GM18858 (cell line): ENCODE measurements at regions not wholly inside any gene's neighbourhood (a gene's known extent, or its start where the extent isn't known, plus 50 kb on each side); places are given as distances from the start of the nearest gene placed in this dataset.
"Not testable (repeated sequence)": the region's sequence is repeated elsewhere in the genome, so short reads cannot be mapped to it uniquely, and the experiment has no call there.

Source experiments
- ATAC-seq: cut with Tn5 transposase; IDR thresholded peaks from one replicate; pipeline ENCODE4 v1.9.1; 2021; ENCODE audit not compliant: unreplicated experiment

- no peak for ATAC-seq
Observed at GRCh38 chr7:26083113-26083512, 68.9 kb upstream of the NFE2L3 start.

- no peak for ATAC-seq
Observed at GRCh38 chr7:26084418-26084817, 67.6 kb upstream of the NFE2L3 start.

- no peak for ATAC-seq
Observed at GRCh38 chr7:26085771-26086170, 66.2 kb upstream of the NFE2L3 start.

GRCh38 chr7:26087321-26088091, 64.5 kb upstream of the NFE2L3 start:
- ATAC-seq = no peak

- not testable (repeated sequence) for ATAC-seq
Observed at GRCh38 chr7:26089469-26089868, 62.5 kb upstream of the NFE2L3 start.

GRCh38 chr7:26090927-26091519, 61.0 kb upstream of the NFE2L3 start:
- ATAC-seq = no peak

GRCh38 chr7:26091933-26092332, 60.1 kb upstream of the NFE2L3 start:
- ATAC-seq = no peak

GRCh38 chr7:26093023-26093422, 59.0 kb upstream of the NFE2L3 start:
- ATAC-seq = no peak

- no peak for ATAC-seq
Observed at GRCh38 chr7:26096136-26096535, 55.9 kb upstream of the NFE2L3 start.

GRCh38 chr7:26097837-26098668, 53.9 kb upstream of the NFE2L3 start:
- ATAC-seq = no peak

- no peak for ATAC-seq
Observed at GRCh38 chr7:26099236-26099635, 52.8 kb upstream of the NFE2L3 start.

GRCh38 chr7:26100406-26101339, 51.3 kb upstream of the NFE2L3 start:
- no peak for ATAC-seq

- no peak for ATAC-seq
Observed at GRCh38 chr7:26101361-26102151, 50.4 kb upstream of the NFE2L3 start.

GRCh38 chr7:26102176-26102575, 49.8 kb upstream of the NFE2L3 start:
- ATAC-seq = no peak
